KBM-7 (cell line): ENCODE measurements at regions not wholly inside any gene's neighbourhood (a gene's known extent, or its start where the extent isn't known, plus 50 kb on each side); places are given as distances from the start of the nearest gene placed in this dataset.
"Not testable (repeated sequence)": the region's sequence is repeated elsewhere in the genome, so short reads cannot be mapped to it uniquely, and the experiment has no call there.

ENCODE experiments used
- DNase-seq: peaks from one replicate; pipeline ENCODE4 v3.0.0-alpha.2; 2015
- in situ Hi-C: fragments of 300-500 bp; cut with MboI; formaldehyde crosslinking; loops from 2 replicates; pipeline ENCODE4 v1.14.3; 2020; ENCODE audit warnings: low sequenced_read_pairs, low pct_unique_long_range_greater_than_20kb, mixed read lengths

DNA sequence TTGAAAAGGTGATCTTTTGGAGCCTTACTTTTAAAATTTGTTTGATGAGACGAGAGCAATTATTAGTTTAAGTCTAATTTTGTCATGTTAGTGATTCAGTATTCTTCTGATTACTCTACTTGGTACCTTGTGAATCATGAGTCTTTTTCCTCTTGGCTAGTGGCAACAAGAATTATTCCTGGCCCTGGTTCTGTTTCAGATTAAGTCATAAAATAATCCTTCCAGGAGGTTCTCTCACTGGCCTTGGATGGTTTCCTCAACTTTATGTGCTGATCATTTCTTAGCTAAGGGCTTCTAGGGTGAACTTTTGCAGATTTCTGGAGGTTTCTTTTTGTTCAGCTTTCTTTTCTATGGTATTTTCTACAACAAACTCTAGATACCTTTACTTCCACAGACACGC, 741.8 kb upstream of the LUZP2 start:
- in situ Hi-C loops = no loop called here
- DNase-seq = no peak

DNA sequence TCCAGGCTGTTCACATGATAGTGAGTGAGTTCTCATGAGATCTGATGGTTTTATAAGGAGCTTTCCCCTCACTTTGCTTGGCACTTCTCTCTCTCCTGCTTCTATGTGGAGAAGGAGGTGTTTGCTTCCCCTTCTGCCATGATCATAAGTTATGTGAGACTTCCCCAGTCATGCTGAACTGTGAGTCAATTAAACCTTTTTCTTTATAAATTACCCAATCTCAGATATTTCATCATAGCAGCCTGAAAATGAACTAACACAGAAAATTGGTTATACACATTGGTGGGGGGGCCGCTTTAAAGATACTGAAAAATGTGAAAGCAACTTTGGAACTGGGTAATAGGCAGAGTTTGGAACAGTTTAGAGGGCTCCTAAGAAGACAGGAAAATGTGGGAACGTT, 741.1 kb upstream of the LUZP2 start:
- DNase-seq = no peak

DNA sequence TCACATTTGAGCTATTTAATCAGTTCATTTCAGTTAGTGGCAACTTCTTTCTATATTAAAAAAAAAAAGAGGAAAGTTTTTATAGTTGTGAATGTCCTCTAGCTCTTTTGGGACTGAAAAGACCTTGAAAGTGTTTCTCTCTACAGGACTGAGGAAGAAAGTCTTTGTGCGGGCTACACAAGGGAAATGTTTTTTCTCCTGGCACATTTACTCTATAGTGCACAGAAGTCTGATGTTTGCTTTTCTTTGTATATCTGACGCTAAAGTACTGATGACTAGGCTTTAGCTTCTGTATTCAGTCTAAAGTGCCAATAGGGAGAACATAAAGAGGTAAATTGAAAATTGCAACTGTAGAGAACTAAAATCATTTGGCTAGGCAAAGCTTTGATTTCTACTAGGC, 737.4 kb upstream of the LUZP2 start:
- in situ Hi-C loops = no loop called here
- no peak for DNase-seq

More for the DNA sequence above, 741.1 kb upstream of the LUZP2 start:
- in situ Hi-C loops = no loop called here

DNA sequence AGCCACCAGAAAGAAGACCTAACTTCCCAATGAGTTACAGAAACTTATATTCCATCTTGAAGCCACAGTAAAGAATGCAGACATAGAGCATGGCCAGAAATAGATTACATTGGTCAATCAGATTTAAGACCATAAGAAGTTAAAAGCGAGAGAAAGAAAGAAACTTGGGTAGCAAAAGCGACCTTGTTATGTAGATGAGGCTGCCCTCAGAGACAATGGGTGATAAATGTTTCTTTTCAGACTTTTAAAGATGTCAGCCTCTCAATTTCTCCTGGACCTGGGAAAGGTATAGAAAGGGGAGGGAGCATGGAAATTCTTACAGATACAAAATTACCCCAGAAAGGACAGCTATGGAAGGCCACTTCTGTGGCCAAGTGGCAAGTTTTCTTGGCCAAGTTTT, 732.6 kb upstream of the LUZP2 start:
- no peak for DNase-seq
- in situ Hi-C loops = no loop called here

DNA sequence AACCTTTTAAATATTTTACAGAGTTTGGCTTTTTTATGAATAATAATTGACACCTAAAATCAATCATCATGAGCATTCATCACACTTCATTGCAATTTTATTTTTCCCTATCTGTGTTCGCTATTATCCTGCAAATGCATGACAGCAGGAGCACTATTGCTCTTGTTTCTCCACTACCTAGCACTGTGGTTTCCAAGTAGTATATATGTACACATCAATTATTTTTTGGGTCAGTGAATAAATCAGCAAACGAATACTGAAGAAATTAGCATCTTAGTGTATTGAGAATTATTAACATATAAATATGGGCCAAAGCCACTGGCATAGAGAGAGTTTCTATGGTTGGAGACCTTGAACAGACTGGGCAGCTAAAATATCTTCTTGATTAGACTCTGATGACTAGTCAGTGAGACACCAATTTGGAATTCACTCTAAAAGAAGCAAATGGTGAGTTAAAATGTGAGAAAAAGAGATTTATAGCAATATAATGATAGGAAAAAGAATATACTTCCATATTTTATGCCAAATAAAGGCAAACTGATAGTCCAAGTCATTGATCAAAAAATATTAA, 731.1 kb upstream of the LUZP2 start:
- DNase-seq = no peak

DNA sequence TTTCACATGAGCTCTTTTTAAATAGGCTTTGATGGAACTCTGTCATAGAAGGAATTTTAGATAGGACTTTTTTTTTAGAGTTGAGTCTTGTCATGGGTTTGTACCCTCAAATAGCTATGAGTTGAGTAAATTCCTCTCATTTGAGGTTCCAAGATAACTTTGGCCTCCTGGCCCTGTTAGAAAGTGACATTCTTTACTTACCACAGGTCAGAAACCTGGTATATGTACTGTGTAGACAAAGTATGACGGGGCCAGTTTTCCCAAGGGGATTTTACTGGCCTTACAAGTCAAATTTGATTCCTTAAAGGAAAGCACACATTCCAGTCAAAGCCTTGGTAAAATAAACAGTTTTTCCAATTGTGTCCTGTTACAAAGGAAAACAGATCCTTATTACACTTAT, 729.3 kb upstream of the LUZP2 start:
- no peak for DNase-seq
- in situ Hi-C loops = no loop called here

More for the DNA sequence above, 731.1 kb upstream of the LUZP2 start:
- in situ Hi-C loops = no loop called here

DNA sequence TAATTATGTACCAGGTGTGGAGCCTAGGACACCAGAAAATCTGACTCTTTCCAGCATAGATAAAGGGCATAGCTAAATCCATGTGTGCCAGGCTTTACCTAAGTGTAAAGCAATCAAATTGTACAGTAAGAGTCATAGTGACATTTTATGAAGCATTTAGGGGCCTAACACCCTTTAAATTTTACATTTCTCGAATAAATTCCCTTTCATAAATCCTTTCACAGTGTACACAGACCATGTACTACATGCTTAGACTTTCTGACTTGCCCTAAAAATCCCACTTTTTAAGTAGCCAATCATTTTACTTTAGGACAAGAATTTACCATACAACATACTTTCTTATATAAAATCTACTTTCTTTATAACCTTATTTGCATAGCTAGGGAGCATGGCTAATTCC, 727.6 kb upstream of the LUZP2 start:
- DNase-seq = no peak
- in situ Hi-C loops = no loop called here

DNA sequence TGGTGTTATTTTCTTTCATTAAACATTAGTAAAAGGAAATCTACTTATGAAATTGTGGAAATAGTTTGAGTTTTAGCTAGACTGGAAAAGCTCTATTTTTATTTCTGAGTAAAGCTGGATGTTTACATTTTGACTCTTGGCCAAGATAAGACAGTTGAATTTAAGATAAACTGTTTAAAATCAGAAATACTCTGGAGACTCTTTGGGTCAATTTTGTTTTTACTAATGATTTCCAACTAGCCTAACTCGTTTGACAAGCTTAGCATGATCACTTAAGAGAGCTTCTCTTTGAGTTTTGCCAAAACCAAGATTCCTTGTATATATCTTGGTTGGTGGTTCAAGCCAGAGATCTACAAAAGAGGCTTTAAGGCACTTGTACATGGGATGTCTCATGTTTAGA, 724.8 kb upstream of the LUZP2 start:
- in situ Hi-C loops = no loop called here
- DNase-seq = no peak

DNA sequence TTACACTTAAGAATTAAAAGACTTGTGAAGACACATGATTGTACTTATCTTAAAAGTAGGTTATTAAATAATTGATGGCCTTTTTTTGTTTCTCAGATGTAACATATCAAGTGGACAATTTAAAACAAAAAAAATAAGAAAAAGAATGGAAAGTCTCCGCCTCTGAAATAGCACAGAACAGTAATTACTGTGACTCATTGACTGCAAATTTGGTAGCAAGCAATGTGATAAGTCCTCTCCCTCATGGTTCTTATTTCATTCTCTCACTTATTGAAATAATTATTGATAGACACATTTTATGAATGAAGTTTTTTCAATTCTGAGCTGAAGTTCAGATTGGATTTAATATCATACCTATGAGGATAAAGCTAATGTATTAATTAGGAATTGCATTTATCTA, 717.9 kb upstream of the LUZP2 start:
- in situ Hi-C loops = no loop called here
- no peak for DNase-seq

DNA sequence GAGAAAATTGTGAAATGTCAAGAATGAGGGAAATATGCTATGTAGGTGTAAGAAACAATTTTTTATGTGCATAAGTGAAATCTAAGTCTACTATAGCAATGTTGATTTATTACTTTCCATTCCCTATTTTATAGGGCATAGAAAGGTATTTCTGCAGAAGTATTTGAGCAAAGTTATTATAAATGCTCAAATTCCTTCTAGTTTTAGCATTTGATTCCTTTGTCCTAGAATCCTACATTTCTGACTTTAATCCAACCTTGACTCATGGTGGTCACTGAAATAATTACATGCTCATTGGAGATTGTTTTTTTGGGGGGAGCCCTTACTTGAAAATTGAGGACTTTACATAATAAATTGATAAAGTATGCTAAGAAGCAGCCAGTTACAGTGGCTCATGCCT, 716.6 kb upstream of the LUZP2 start:
- no peak for DNase-seq
- in situ Hi-C loops = no loop called here

DNA sequence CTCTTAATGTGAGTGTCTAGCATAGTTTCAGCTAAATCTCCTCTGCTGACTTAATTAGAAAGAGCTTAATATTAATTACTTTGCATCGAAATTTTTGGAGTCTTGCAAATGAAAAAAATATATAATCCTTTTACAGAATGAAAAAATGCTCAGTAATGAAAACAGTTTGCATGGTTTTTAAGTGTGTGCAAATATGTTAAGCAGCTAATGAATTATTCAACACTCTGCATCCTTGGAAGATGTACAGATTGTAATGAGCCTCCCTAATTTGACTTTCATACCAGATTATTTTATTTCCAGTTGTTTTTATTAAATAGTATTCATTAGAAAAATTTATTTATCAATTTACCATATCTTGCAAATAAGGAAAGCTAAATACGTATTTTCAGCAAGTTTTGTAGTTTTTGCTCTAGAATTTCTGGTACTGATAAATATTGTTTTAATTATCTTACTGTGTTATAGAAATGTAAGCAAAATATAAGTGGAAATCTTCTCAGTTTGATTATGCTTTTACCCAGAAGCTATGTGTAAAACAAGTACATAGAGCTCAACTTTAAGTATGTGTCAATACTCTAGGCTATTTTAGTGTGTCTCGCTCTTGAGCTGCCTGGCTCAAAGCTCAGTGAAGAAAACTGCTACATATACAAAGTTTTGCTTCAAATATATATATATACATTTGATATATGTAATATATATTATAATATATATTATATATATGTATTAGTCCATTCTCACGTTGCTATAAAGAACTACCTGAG, 714.9 kb upstream of the LUZP2 start:
- in situ Hi-C loops = no loop called here

DNA sequence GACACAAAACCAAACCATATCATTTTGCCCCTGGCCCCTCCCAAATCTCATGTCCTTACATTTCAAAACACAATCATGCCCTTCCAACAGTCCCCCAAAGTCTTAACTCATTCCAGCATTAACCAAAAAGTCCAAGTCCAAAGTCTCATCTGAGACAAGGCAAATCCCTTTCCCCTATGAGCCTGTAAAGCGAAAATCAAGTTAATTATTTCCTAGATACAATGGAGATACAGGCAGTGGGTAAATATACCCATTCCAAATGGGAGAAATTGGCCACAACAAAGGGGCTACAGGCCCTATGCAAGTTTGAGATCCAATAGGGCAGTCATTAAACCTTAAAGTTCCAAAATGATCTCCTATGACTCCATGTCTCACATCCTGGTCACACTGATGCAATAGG, 709.9 kb upstream of the LUZP2 start:
- in situ Hi-C loops = not testable (repeated sequence)

More for the DNA sequence above, 714.9 kb upstream of the LUZP2 start:
- DNase-seq = no peak

DNA sequence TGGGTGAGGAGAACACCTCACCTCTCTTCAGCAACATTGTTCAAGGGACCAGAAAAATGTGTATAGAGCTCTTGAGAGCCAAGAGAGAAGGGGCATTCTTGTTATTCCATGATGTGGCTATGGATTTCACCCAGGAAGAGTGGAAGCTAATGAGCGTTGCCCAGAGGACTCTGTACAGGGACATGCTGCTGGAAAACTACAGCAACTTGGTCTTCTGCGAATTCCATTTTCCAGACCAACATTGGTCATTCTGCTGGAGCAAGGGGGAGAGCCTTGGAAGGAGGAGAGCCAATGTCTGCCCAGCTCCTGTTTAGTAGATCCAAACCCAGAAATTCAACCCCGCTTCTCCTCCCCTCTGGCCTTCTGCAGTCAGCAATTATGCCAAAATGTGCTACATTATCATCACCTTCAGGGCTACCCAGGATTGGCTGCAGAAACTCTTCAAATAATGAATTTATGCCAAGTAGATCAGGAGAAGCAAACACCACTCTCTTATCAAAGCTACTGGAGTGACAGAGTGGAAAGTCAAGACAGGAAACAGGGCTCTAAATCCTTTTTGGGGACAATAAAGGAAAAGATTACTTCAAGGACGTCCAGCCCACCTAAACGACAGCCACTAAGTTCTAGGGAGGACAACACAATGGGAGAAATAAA, 707.5 kb upstream of the LUZP2 start:
- in situ Hi-C loops = no loop called here
- no peak for DNase-seq

More for the DNA sequence above, 709.9 kb upstream of the LUZP2 start:
- DNase-seq = not testable (repeated sequence)

DNA sequence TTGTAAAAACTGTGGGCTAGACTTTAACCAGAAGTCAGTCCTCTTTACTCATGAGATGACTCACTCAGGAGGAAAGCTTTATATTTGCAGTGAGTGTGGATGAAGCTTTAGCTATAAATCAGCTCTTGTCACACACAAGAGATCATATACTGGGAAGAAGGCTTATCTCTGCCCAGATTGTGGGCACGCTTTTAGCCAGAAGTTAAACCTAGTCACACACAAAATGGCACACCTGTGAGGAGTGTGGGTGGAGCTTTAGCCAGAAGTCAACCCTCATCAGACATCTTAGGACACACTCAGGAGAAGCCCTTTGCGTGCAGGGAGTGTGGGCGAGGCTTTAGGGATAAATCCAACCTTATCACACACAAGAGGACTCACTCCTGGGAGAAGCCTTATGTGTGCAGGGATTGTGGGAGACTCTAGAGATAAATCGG, 706.9 kb upstream of the LUZP2 start:
- in situ Hi-C loops = no loop called here
- no peak for DNase-seq

DNA sequence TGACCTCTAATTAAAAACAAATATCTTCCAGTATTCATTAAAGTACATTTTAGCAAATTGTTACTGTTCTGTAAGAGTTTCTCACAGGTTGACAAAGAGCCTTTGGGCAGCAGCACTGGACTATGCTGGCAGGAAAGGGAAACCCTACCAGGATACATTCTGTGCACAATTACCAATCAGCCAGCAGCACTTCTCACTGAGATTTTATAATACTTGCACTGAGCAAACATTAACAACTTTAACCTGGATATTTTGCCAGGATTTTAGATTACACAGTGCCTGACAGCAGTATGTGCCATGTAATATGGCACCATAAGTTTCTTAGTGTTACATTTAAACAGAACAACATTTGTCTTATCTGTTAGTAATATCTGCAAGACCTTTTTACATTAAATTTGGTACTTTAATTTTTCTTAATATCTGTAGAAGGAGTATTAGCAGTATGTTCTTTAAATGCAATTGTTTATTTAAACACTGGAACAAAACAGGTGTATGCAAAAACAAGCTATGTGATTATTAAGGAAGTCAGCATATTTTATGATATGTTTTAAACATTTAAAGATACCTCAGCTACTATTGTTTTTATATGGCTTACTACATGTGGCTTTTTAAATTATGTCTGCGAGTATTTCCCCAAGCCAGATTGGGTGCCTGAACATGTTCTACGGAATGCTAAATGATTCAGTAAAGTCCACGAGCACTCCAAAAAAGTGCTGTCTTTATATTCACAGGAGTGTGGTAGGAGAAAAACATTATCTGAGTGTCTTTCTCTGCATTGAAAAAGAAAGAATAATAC, 699.0 kb upstream of the LUZP2 start:
- in situ Hi-C loops = no loop called here
- DNase-seq = no peak

DNA sequence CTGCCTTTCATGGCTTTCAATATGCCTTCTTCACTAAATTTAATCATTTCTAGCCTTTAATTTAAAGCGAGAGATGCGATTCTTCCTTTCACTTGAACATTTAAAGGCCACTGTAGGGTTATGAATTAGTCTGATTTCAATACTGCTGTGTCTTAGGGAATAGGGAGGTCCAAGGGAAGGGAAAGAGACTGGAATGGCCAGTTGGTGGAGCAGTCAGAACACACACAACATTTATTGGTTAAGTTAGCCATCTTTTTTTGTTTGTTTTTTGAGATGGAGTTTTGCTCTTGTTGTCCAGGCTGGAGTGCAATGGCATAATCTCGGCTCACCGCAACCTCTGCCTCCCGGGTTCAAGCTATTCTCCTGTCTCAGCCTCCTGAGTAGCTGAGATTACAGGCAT, 662.5 kb upstream of the LUZP2 start:
- in situ Hi-C loops, DNase-seq: not testable (repeated sequence)

DNA sequence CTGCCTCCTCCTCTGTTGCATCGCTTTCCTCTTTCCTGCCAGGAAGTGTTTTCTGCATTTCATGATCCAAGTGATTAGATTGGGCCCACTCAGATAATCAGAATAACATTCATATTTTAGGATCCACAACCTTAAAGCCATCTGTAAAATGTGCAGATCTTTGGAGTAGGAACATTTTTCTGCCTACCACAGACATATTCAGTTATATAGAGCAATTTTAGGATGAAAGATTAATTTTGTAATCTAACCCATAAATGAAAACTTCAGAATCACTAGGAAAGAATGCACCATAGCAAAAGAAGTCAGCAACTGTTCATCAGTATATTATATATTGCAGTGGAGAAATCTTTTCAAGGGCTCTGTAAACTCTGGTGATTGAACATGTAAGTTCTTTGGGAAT, 659.9 kb upstream of the LUZP2 start:
- no peak for DNase-seq
- in situ Hi-C loops = no loop called here

DNA sequence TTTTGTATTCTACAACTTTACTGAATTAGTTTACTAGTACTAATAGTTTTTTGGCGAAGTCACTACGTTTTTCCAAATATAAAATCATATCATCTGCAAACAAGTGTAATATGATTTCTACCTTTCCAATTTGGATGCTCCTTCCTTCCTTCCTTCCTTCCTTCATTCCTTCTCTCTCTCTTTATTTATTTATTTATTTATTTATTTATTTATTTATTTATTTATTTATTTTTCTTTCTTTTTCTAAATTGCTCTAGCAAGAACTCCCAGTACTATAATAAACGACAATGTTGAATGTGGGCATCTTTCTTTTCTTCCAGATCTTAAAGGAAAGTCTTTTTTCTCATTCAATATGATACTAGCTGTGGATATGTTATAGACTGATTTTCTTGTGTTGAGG, 656.0 kb upstream of the LUZP2 start:
- DNase-seq = no peak
- in situ Hi-C loops = no loop called here

DNA sequence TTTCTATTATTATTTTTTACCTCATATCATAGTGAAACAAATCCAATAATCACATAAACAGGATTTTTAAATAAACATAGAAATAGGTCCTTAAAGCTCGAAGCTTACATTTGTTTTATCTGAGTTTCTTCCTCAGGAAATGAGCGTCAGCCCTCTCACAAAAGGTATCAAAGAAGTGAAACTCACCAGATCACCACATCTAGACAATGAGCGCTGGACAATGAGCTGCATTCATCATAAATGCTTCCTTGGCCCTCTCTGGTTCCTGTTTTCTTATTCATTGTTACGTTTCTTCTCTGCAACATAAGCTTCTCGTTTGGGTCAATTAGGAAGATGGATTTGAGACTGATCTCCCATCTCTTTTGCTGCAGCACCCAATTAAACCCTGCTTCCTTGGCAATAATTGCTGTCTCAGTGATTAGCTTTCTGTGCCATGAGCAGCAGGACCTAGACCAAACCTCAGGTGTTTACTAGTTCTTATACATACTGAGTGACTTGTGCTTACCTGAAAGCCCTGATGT, 649.9 kb upstream of the LUZP2 start:
- no peak for DNase-seq
- in situ Hi-C loops = no loop called here

DNA sequence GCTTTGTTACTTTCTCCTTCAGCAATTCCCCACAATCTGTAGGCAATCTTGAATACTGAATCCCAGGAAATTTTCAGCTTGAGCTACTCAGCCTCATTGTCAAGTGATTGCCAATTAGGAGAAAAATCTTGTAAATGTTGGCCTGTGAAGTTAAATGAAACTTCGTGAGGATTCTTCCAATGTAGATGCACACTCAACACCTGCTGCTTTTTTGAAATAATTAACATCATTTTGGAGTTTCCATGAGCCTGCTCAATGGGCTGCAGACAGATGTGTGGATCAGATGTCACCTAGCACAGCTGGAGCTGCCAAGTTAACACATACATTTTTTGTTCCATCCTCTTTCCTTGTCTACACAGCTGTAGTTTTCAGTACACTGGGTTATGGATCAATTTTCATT, 645.6 kb upstream of the LUZP2 start:
- in situ Hi-C loops = no loop called here
- no peak for DNase-seq
